H1 (cell line): ENCODE measurements at regions not wholly inside any gene's neighbourhood (a gene's known extent, or its start where the extent isn't known, plus 50 kb on each side); places are given as distances from the start of the nearest gene placed in this dataset.

Experiments used
- CTCF ChIA-PET: fragments of 300-600 bp; sonication (Branson Sonifier 250); formaldehyde crosslinking; loops from one replicate; lab custom pipeline; 2021; ENCODE audit not compliant: partially characterized antibody; lab: Charles Lee
- POLR2A ChIA-PET: fragments of 300-600 bp; sonication (Branson Sonifier 250); formaldehyde crosslinking; loops from one replicate; lab custom pipeline; 2021; ENCODE audit warnings: inconsistent platforms; ENCODE audit not compliant: partially characterized antibody; lab: Charles Lee
- DNase-seq, 2 experiments: peaks; one replicate each; pipeline versions ENCODE4 v3.0.0 to v3.0.0-alpha.2; 2010 to 2022; ENCODE audit warnings: low spot score in 2 of 2, low read depth in 1 of 2, mixed read lengths in 1 of 2
- FAIRE-seq: peaks from 2 replicates; lab custom pipeline; 2011; peaks lifted over from hg19 to GRCh38; lab: Jason Lieb, UNC
- H2AFZ ChIP-seq: 2 replicates; pipeline ENCODE4 v1.8.1; 2012; ENCODE audit warnings: low read length, inconsistent platforms
- H2AK5ac ChIP-seq: 2 replicates; pipeline ENCODE4 v1.6.1; 2013; ENCODE audit warnings: low read depth, low read length
- H2BK120ac ChIP-seq: replicated peaks from 2 replicates; pipeline ENCODE3; 2013; ENCODE audit warnings: low read depth, low read length, inconsistent platforms
- H2BK12ac ChIP-seq: 2 replicates; pipeline ENCODE4 v1.6.1; 2013; ENCODE audit warnings: low read depth, low read length
- H2BK15ac ChIP-seq: 2 replicates; pipeline ENCODE4 v1.6.1; 2013; ENCODE audit warnings: low read length
- H2BK20ac ChIP-seq: 2 replicates; pipeline ENCODE4 v1.6.1; 2013; ENCODE audit warnings: low read length
- H2BK5ac ChIP-seq: 2 replicates; pipeline ENCODE4 v1.6.1; 2013; ENCODE audit warnings: low read depth, low read length
- H3K14ac ChIP-seq: 2 replicates; pipeline ENCODE4 v1.6.1; 2013; ENCODE audit warnings: inconsistent platforms; ENCODE audit not compliant: insufficient read length
- H3K18ac ChIP-seq: 2 replicates; pipeline ENCODE4 v1.6.1; 2013; ENCODE audit warnings: low read length; ENCODE audit errors: extremely low read depth
- H3K23ac ChIP-seq: 2 replicates; pipeline ENCODE4 v1.6.1; 2013; ENCODE audit warnings: inconsistent platforms; ENCODE audit not compliant: insufficient read length
- H3K23me2 ChIP-seq: 2 replicates; pipeline ENCODE4 v1.6.1; 2013; ENCODE audit warnings: low read depth, low read length
- H3K27ac ChIP-seq: 2 replicates; pipeline ENCODE4 v1.6.1; 2011; ENCODE audit warnings: low read depth, low read length, inconsistent platforms
- H3K27me3 ChIP-seq, 4 experiments: replicated peaks in 1 of 4; 1 replicate in 1 of 4; 2 replicates in 3 of 4; pipeline versions ENCODE4 v1.6.1 to v1.8.1; 2011 to 2013; ENCODE audit warnings: low read length in 3 of 4, mild to moderate bottlenecking in 3 of 4, inconsistent platforms in 2 of 4, mixed read lengths in 2 of 4, moderate library complexity in 1 of 4; ENCODE audit not compliant: control insufficient read depth in 3 of 4, insufficient read depth in 3 of 4; ENCODE audit errors: extremely low read depth in 1 of 4
- H3K36me3 ChIP-seq, 4 experiments: 2 replicates each; pipeline versions ENCODE4 v1.6.1 to v1.8.1; 2011 to 2013; ENCODE audit warnings: mild to moderate bottlenecking in 4 of 4, low read length in 3 of 4, moderate library complexity in 2 of 4, control low read depth in 1 of 4, inconsistent platforms in 1 of 4; ENCODE audit not compliant: insufficient read depth in 4 of 4, control insufficient read depth in 2 of 4
- H3K4ac ChIP-seq: replicated peaks from 2 replicates; pipeline ENCODE3; 2013; ENCODE audit warnings: low read length, low read depth, mixed read lengths, inconsistent platforms; ENCODE audit not compliant: insufficient read length
- H3K4me1 ChIP-seq, 4 experiments: replicated peaks in 1 of 4; 1 replicate in 1 of 4; 2 replicates in 3 of 4; pipeline versions ENCODE4 v1.6.1 to v1.8.1; 2011 to 2013; ENCODE audit warnings: low read length in 3 of 4, inconsistent platforms in 2 of 4, mixed read lengths in 1 of 4; ENCODE audit not compliant: insufficient read depth in 4 of 4, control insufficient read depth in 3 of 4
- H3K4me2 ChIP-seq, 2 experiments: 2 replicates each; pipeline versions ENCODE4 v1.6.1 to v1.8.1; 2011 to 2013; ENCODE audit warnings: low read depth in 2 of 2, low read length in 2 of 2, control low read depth in 1 of 2, inconsistent platforms in 1 of 2, mild to moderate bottlenecking in 1 of 2; ENCODE audit not compliant: insufficient read depth in 1 of 2
- H3K4me3 ChIP-seq, 4 experiments: fragments of 200-600, 300-600 bp in 1 of 4; sonication (generic), shearing (Covaris generic), sonication (Bioruptor Twin) in 1 of 4; 2 replicates each; pipeline versions ENCODE4 v1.5.1 to v1.8.1; 2011 to 2016; ENCODE audit warnings: low read length in 4 of 4, low read depth in 3 of 4, control low read depth in 2 of 4, inconsistent platforms in 2 of 4, mild to moderate bottlenecking in 2 of 4, mixed read lengths in 1 of 4, moderate library complexity in 1 of 4; ENCODE audit not compliant: insufficient read depth in 2 of 4; ENCODE audit errors: extremely low read depth in 1 of 4
- H3K56ac ChIP-seq: replicated peaks from 2 replicates; pipeline ENCODE3; 2013; ENCODE audit warnings: low read depth, mild to moderate bottlenecking, mixed read lengths, low read length, inconsistent platforms; ENCODE audit not compliant: insufficient read length
- H3K79me1 ChIP-seq: 2 replicates; pipeline ENCODE4 v1.6.1; 2013; ENCODE audit warnings: low read depth, low read length, control low read depth
- H3K79me2 ChIP-seq, 2 experiments: 2 replicates each; pipeline versions ENCODE4 v1.6.1 to v1.8.1; 2012 to 2013; ENCODE audit warnings: low read length in 2 of 2, mild to moderate bottlenecking in 2 of 2, inconsistent platforms in 1 of 2; ENCODE audit not compliant: insufficient read depth in 2 of 2, control insufficient read depth in 1 of 2
- H3K9ac ChIP-seq, 4 experiments: replicated peaks in 1 of 4; 1 replicate in 1 of 4; 2 replicates in 3 of 4; pipeline versions ENCODE4 v1.6.1 to v1.8.1; 2011 to 2013; ENCODE audit warnings: low read depth in 3 of 4, low read length in 3 of 4, control low read depth in 2 of 4, mild to moderate bottlenecking in 2 of 4, moderate library complexity in 2 of 4, inconsistent platforms in 1 of 4; ENCODE audit errors: extremely low read depth in 1 of 4
- H3K9me3 ChIP-seq, 2 experiments: 2 replicates each; pipeline versions ENCODE4 v1.6.1 to v1.8.1; 2012 to 2013; ENCODE audit warnings: mild to moderate bottlenecking in 2 of 2, moderate library complexity in 2 of 2, control low read depth in 1 of 2, inconsistent platforms in 1 of 2, low read depth in 1 of 2, low read length in 1 of 2, mixed read lengths in 1 of 2; ENCODE audit not compliant: insufficient read depth in 2 of 2
- H4K20me1 ChIP-seq, 2 experiments: replicated peaks in 1 of 2; 2 replicates each; pipeline versions ENCODE3 to v1.8.1; 2011 to 2013; ENCODE audit warnings: inconsistent platforms in 2 of 2, low read length in 2 of 2, mild to moderate bottlenecking in 1 of 2; ENCODE audit not compliant: insufficient read depth in 2 of 2, control insufficient read depth in 1 of 2
- H4K5ac ChIP-seq: 2 replicates; pipeline ENCODE4 v1.6.1; 2013; ENCODE audit warnings: low read length, low read depth, mixed read lengths, inconsistent platforms; ENCODE audit not compliant: insufficient read length
- H4K8ac ChIP-seq: 2 replicates; pipeline ENCODE4 v1.8.0; 2013; ENCODE audit warnings: mild to moderate bottlenecking, moderate library complexity, low read length, inconsistent platforms; ENCODE audit not compliant: insufficient read depth; ENCODE audit errors: extremely low read depth
- H4K91ac ChIP-seq: replicated peaks from 2 replicates; pipeline ENCODE3; 2013; ENCODE audit warnings: low read length, mixed read lengths, inconsistent platforms; ENCODE audit not compliant: insufficient read length
- BRCA1 ChIP-seq: IDR thresholded peaks from 2 replicates; pipeline ENCODE4 v1.6.1; 2012; ENCODE audit warnings: low read depth, low read length, improper control_type of control experiment
- CTCF ChIP-seq, 3 experiments: IDR thresholded peaks; 1 replicate in 2 of 3; 2 replicates in 1 of 3; pipeline versions ENCODE4 v1.5.1 to v1.6.1; 2011; ENCODE audit warnings: low read length in 3 of 3, mild to moderate bottlenecking in 3 of 3, inconsistent platforms in 2 of 3, low read depth in 1 of 3, moderate library complexity in 1 of 3; ENCODE audit not compliant: insufficient read depth in 1 of 3; ENCODE audit errors: control extremely low read depth in 1 of 3
- EZH2 ChIP-seq: fragments of 200-600 bp; sonication (generic); IDR thresholded peaks from 2 replicates; pipeline ENCODE4 v1.7.1; 2012; ENCODE audit warnings: low read depth, mild to moderate bottlenecking, moderate library complexity, low read length, inconsistent platforms; ENCODE audit not compliant: severe bottlenecking
- GTF2F1 ChIP-seq: IDR thresholded peaks from 2 replicates; pipeline ENCODE4 v1.6.1; 2012; ENCODE audit warnings: low read depth, low read length, improper control_type of control experiment, borderline replicate concordance
- NANOG ChIP-seq: IDR thresholded peaks from 2 replicates; pipeline ENCODE4 v1.6.1; 2011; ENCODE audit warnings: low read length, low read depth, mild to moderate bottlenecking, inconsistent platforms; ENCODE audit not compliant: insufficient read depth, poor library complexity, severe bottlenecking
- RAD21 ChIP-seq, 2 experiments: IDR thresholded peaks in 1 of 2; conservative IDR thresholded peaks in 1 of 2; 2 replicates each; pipeline ENCODE4 v1.6.1; 2011; ENCODE audit warnings: low read depth in 2 of 2, low read length in 2 of 2, improper control_type of control experiment in 1 of 2, inconsistent platforms in 1 of 2, mild to moderate bottlenecking in 1 of 2, moderate library complexity in 1 of 2
- RNF2 ChIP-seq: fragments of 200-900, 300-1000 bp; sonication (generic); IDR thresholded peaks from 2 replicates; pipeline ENCODE4 v1.7.1; 2016; ENCODE audit warnings: borderline replicate concordance, low read depth, mild to moderate bottlenecking, antibody characterized with exemption, low read length; ENCODE audit not compliant: poor library complexity, severe bottlenecking; ENCODE audit errors: missing control alignments
- SP4 ChIP-seq: IDR thresholded peaks from 2 replicates; pipeline ENCODE4 v1.6.1; 2012; ENCODE audit warnings: low read length, inconsistent platforms
- TBP ChIP-seq: IDR thresholded peaks from 2 replicates; pipeline ENCODE4 v1.6.1; 2011; ENCODE audit warnings: low read depth, low read length, improper control_type of control experiment
- USF2 ChIP-seq: IDR thresholded peaks from 2 replicates; pipeline ENCODE4 v1.6.1; 2011; ENCODE audit warnings: low read length, improper control_type of control experiment
- WGBS, 2 experiments: shearing (Covaris generic) in 1 of 2; methylation state at CpG; one replicate each; pipeline versions ENCODE4 v1.1.6 to v1.1.7; 2013 to 2015; ENCODE audit warnings: low lambda C conversion rate in 2 of 2, mixed read lengths in 2 of 2, inconsistent platforms in 1 of 2, low coverage in 1 of 2, missing lambda C conversion rate in 1 of 2; ENCODE audit not compliant: insufficient replicate concordance in 2 of 2, insufficient coverage in 1 of 2, insufficient read length in 1 of 2; ENCODE audit errors: extremely low coverage in 1 of 2, missing lambda C conversion rate in 1 of 2; 5-methylcytosine and 5-hydroxymethylcytosine counted together

- Histone ChIP-seq H3K23me2 (no peaks in the 10 kb centered on the region), H3K14ac (no peak overlapping the region), H2AK5ac (no peak overlapping the region), H3K56ac (no peak overlapping the region), H3K79me1 (no peaks in the 10 kb centered on the region), H3K27ac (no peak overlapping the region), H2BK15ac (no peak overlapping the region), H3K4ac (no peak overlapping the region), H3K4me2 (no peak overlapping the region), H4K20me1 (no peaks in the 10 kb centered on the region), H2BK20ac (no peak overlapping the region), H3K36me3 (no peaks in the 10 kb centered on the region), H3K79me2 (no peaks in the 10 kb centered on the region), H3K4me3 (no peak overlapping the region), H4K91ac (no peak overlapping the region), H4K5ac (no peak overlapping the region), H3K23ac (no peak overlapping the region), H2BK120ac (no peak overlapping the region), H2BK5ac (no peak overlapping the region), H3K4me1 (no peaks in the 10 kb centered on the region), H4K8ac (no peak overlapping the region), H2BK12ac (no peak overlapping the region), H2AFZ (no peak overlapping the region), H3K18ac (no peak overlapping the region), H3K27me3 (no peaks in the 10 kb centered on the region), H3K9ac (no peak overlapping the region), H3K9me3 (no peaks in the 10 kb centered on the region)
- DNase-seq = no peak
- POLR2A ChIA-PET = no interaction called here
- WGBS, 2 experiments = 90% methylated on average over 2 of the region's 2 CpGs; no CpG with 5 or more reads in 1 of the 2 experiments
- FAIRE-seq = no peak
- CTCF ChIA-PET = no interaction called here
- TF ChIP-seq NANOG (no peak), RNF2 (no peak), RAD21 (IDR thresholded peaks at IDR 0.05 in 1 of 2, conservative IDR thresholded peaks at IDR 0.05 in 1 of 2; ENCODE audit: low read depth in 2 of 2, low read length in 2 of 2) (no peak), CTCF (IDR thresholded peaks at IDR 0.05; ENCODE audit: control extremely low read depth in 1 of 3, insufficient read depth in 1 of 3, low read depth in 1 of 3, low read length in 3 of 3) (no peak), BRCA1 (no peak), USF2 (no peak), SP4 (no peak), EZH2 (no peak), TBP (no peak), GTF2F1 (no peak)
Measured at GRCh38 chr13:82292334-82292733, 1589.9 kb downstream of the SLITRK1 start.
